Stromal cell of bone marrow (primary cell): ENCODE measurements at regions not wholly inside any gene's neighbourhood (a gene's known extent, or its start where the extent isn't known, plus 50 kb on each side); places are given as distances from the start of the nearest gene placed in this dataset.

Source experiments
- DNase-seq: peaks from one replicate; pipeline ENCODE4 v3.0.0-alpha.2; 2012; ENCODE audit warnings: low read depth

GRCh38 chr11:19368726-19369375 lies 128.1 kb upstream of the E2F8 start:
- peak; percentile 73 for DNase-seq

GRCh38 chr11:19366992-19367709 lies 126.4 kb upstream of the E2F8 start:
- peak; percentile 55 for DNase-seq

GRCh38 chr11:19365743-19366410 lies 125.1 kb upstream of the E2F8 start:
- DNase-seq: no peak

DNA sequence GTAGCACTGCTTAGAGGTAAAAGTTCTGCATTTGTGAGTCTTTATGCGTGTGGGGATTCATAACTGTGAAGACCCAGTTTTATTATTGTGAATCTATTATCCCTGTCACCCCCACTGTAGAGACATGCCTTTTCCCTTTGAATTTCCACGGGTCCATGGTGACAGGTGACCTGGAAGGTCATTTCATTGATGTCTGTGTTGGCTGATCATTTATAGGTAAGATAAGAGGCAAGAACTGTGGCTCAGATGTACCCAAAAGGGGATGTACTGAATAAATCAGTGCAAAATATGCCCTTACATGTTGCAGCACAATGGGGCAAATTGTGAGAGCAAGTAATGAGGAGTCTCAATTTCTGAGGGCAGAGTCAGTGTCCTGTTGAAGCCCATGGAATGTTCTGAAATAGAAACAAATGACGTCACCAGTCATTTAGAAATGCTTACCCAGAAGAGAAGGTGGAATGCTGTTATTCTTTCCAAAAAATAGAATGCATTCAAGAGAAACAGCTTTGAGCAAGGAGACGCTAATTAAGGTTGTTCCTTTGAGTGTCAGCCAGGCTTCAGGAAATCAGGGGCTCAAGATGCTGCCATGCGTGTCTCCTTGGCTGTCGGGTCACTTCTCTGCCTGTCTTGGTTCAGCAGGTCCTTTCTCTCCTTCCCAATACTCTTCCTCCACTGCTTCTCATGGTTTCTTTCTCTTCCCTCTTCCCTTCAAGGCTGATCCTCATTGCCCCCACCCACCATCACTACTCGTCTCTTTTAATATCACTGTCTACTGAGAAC lies 118.7 kb upstream of the E2F8 start:
- DNase-seq: no peak

DNA sequence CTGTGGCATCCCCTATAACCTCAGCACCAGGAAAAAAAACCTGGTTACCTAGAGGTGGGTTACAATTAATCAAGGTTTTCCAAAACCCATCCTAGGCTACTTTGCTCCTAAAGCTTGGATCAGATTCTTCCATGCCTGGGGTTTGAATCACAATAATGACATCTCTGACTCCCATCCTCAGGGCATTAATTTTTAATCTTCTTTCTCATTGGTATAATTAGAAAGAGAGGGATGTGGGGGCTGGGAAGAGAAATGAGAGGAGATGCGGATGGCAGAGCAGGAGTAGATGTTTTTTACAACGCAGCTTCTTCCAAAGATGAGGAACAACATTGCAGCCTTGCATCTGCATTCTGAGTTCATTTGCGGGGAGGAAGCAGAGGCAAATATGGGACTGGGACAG lies 117.2 kb upstream of the E2F8 start:
- DNase-seq: no peak

DNA sequence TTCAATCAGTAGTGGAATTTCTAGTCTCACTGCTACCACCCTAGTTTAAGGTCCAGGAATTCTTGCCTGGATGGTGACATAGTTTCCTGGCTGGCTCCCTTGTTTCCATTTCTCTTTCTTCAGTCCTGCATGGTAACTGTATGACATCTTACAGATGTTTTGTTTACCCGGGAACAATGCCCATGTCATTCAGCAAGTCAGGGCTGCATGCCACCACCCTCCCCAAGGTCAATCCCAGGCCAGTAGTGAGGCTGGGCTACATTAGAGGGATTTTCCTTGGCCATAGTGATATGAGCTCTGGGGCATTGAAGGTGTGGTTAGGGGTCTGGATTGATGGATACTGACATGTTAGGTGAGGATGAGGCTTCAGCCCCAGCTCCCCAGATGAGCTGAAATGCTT lies 114.9 kb upstream of the E2F8 start:
- no peak for DNase-seq

- no peak for DNase-seq
Measured at GRCh38 chr11:19353287-19353850, 112.6 kb upstream of the E2F8 start.

- DNase-seq: no peak
Measured at GRCh38 chr11:19352771-19353160, 112.0 kb upstream of the E2F8 start.

DNA sequence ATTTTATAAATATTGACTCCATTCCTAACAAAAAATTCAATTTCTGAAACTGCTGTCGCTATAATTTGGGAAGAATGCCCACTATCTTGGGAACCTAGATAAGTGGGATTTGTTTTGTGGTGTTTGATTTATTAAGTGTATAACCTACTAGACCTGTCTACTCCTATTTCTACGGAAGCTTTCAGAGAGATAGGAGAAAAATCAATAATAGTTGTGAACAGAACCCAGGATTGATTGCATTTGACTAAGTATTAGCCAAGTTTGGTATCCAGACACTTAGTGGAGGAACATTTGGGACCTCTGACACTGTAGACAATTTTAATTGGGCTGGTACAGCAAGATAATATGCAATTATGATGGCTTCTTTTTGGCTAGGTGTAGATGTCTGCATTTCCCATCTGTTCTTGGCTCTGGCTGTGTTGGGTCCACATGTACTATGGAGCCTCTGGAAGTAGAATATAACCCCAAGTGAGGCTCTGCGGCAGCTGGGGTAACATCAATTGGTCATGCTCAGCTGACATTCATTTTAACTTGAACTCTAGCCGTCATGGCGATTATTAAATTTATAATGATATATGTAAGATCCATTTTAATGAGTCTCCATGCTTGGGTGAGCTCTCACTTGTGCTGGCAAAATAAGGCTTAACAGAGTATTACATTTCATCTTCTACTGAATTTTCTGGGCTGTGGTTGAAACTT lies 111.5 kb upstream of the E2F8 start:
- DNase-seq: no peak

GRCh38 chr11:19351426-19351825 lies 110.7 kb upstream of the E2F8 start:
- DNase-seq: no peak

DNA sequence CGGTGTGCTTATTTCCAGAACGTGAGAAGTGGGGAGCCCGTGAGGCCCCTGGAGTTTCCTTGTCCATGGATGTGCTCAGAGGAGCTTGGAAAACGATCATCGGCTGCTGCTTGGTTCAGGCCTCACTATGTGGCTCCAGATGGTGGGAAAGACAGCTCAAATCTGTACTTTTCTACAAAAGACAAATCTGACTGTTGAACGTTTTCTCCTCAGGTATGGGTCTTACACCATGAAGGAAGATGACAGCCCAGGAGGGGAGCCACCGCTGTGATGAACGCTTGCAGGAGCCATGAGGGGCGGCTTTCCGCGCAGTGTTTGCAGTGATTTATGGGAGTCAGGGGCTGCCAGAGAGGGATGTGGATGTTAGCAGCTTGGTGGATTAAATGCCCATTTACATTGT lies 109.4 kb upstream of the E2F8 start:
- no peak for DNase-seq

GRCh38 chr11:19349340-19350025 lies 108.7 kb upstream of the E2F8 start:
- no peak for DNase-seq

GRCh38 chr11:19347911-19348310 lies 107.2 kb upstream of the E2F8 start:
- no peak for DNase-seq

GRCh38 chr11:19345848-19346681 lies 105.3 kb upstream of the E2F8 start:
- DNase-seq: no peak

- no peak for DNase-seq
Measured at GRCh38 chr11:19345519-19345847, 104.7 kb upstream of the E2F8 start.

GRCh38 chr11:19344661-19345518 lies 104.1 kb upstream of the E2F8 start:
- DNase-seq: no peak

DNA sequence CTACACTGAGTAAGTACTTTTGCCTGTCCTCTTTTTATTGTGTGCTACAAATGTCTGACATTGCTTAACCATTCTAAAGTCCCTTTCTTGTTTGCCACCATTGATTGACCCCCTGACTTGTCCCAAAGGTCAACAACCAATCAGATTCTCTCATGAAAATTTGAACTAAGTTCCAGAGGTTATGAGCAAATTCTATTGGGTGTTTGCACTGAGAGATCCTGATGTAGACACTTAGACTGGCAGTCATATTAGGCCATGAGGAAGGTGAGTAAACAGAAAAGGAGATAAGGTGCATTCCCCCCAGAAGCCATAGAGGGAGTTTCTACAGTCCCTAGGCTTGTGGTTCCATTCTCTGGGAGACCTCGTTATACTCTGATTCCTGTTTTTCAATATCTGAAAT lies 101.3 kb upstream of the E2F8 start:
- no peak for DNase-seq

DNA sequence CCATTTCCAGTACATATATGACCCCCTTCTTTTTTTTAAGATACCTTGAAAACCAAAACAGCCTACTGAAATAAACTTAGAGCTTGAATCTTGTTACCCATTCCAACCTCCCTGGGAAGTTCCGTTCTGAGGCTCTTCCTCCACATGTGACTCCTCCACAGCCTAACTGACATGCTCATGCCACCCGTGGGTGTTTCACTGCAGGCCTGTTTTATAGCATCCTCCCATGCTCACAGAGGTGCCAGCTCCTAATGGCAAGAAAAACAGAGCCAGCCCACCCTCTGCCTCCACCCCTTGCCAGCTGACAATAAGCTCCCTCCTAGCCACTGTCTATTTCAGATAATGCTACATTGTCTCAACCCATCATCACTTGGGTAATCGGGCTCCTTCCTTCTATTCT lies 97.6 kb upstream of the E2F8 start:
- no peak for DNase-seq

- no peak for DNase-seq
Measured at GRCh38 chr11:19337779-19338178, 97.0 kb upstream of the E2F8 start.
